Stimulated activated effector memory CD8-positive, alpha-beta T cell treated with anti-CD3 and anti-CD28 coated beads, Interleukin-12 subunit alpha, Interleukin-12 subunit beta, amount 100 ng/mL, for 72 hours (primary cell): ENCODE measurements at regions not wholly inside any gene's neighbourhood (a gene's known extent, or its start where the extent isn't known, plus 50 kb on each side); places are given as distances from the start of the nearest gene placed in this dataset.

Source experiments
- ATAC-seq: fragments of 150-1000 bp; cut with Tn5 transposase; 2 replicates; pipeline ENCODE4 v1.10.0; 2021
- DNase-seq, 2 donors: peaks; one replicate each; pipeline ENCODE4 v3.0.0; 2021 to 2022; ENCODE audit warnings: low spot score in 2 of 2
- H3K27ac Mint-ChIP-seq: one replicate; pipeline ENCODE4 v1.8.0; 2022; ENCODE audit warnings: mild to moderate bottlenecking, mixed read lengths
- H3K36me3 Mint-ChIP-seq: one replicate; pipeline ENCODE4 v1.8.0; 2022; ENCODE audit warnings: mild to moderate bottlenecking, mixed read lengths
- H3K4me1 Mint-ChIP-seq: one replicate; pipeline ENCODE4 v1.8.0; 2022; ENCODE audit warnings: mixed read lengths
- H3K4me3 Mint-ChIP-seq: one replicate; pipeline ENCODE4 v1.8.0; 2022; ENCODE audit warnings: mild to moderate bottlenecking, mixed read lengths
- H3K9me3 Mint-ChIP-seq: one replicate; pipeline ENCODE4 v1.8.0; 2022; ENCODE audit warnings: mixed read lengths

DNA sequence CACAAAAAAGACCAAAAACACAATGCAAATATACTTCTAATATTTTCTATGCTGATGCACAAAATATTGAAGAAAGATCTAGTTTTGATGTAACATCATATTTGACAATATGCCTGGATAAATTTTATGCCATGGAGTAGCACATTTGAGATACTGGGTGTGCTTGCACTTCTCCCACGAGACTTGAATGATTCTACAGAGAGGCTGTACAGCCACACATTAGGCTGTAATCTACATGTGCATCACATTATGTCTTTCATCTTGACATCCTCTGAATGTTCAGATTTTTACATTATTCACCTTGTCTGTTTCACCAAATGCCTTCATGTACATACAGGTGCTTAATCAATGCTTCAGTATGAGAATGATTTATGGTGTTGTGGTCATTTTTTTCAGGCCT, 756.4 kb upstream of the CDH7 start:
- peaks cover 11% of the 10 kb centered on the region for H3K9me3 Mint-ChIP-seq

DNA sequence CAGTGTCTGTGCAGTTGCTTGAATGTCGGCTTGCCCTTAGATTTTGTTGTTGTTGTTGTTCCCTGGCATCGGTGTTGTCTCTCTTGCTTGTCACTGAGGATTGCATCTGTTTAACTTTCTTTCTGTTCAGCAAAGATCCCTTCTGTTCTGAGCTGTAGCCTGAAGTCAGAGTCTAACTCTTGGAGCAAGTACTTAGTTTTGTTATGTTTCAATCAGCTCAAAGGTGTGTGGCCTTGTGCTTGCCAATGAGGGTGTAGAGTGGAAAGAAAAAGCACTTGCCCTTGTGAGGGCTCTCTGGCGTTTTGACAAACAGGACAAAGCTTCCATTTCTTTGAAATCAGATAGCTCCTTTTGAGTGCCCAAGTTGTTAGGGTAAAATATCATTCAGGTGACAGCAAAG, 757.1 kb upstream of the CDH7 start:
- Mint-ChIP-seq H3K4me1 (no peaks in the 10 kb centered on the region), H3K36me3 (no peaks in the 10 kb centered on the region), H3K9me3 (peaks cover 15% of the 10 kb centered on the region), H3K4me3 (no peak overlapping the region), H3K27ac (no peak overlapping the region)
- no peak for ATAC-seq
- no peak for DNase-seq

More for the DNA sequence above, 756.4 kb upstream of the CDH7 start:
- ATAC-seq (no peak), DNase-seq (no peak)
- no peak overlapping the region for H3K4me3 Mint-ChIP-seq
- no peaks in the 10 kb centered on the region for H3K36me3 Mint-ChIP-seq
- H3K27ac Mint-ChIP-seq: no peak overlapping the region
- H3K4me1 Mint-ChIP-seq: no peaks in the 10 kb centered on the region

DNA sequence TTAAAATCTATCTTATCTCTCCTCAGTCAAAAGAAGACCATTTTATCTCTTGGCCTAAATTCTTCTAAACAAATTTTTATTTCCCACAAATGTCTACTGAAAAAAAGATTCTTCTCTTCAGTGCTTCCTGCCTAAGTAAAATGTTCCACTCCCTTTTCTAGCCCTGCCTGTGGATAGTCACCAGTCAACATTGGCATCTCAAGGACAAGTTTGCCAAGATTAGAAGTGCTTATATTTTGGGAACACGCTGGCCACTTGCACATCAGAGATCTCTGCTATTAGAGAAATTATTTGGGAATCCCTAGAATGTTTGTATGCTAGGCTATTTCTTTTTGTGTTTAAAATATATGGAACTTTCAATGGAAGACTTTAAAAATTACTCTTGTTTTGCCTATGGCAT, 758.2 kb upstream of the CDH7 start:
- Mint-ChIP-seq H3K4me3 (no peak overlapping the region), H3K4me1 (no peaks in the 10 kb centered on the region), H3K9me3 (peaks cover 20% of the 10 kb centered on the region), H3K27ac (no peak overlapping the region), H3K36me3 (no peaks in the 10 kb centered on the region)
- ATAC-seq (no peak), DNase-seq (no peak)

DNA sequence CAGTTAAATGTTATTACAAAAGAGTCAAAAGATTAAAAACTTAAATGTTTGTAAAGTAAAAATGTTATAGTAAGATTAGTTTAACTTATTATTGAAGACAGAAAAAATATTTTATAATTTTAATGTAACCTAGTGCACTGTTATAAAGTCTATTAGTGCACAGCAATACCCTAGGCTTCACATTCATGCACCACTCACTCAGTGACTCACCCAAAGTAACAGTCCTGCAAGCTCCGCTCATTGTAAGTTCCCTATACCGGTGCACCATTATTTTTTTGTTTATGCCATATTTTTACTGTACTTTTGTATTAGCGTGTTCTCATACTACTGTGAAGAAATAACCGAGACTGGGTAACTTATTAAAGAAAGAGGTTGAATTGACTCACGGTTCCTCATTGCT, 759.7 kb upstream of the CDH7 start:
- Mint-ChIP-seq H3K36me3 (no peaks in the 10 kb centered on the region), H3K9me3 (peaks cover 30% of the 10 kb centered on the region), H3K4me3 (no peak overlapping the region), H3K4me1 (no peaks in the 10 kb centered on the region), H3K27ac (no peak overlapping the region)
- DNase-seq: no peak
- ATAC-seq: no peak

DNA sequence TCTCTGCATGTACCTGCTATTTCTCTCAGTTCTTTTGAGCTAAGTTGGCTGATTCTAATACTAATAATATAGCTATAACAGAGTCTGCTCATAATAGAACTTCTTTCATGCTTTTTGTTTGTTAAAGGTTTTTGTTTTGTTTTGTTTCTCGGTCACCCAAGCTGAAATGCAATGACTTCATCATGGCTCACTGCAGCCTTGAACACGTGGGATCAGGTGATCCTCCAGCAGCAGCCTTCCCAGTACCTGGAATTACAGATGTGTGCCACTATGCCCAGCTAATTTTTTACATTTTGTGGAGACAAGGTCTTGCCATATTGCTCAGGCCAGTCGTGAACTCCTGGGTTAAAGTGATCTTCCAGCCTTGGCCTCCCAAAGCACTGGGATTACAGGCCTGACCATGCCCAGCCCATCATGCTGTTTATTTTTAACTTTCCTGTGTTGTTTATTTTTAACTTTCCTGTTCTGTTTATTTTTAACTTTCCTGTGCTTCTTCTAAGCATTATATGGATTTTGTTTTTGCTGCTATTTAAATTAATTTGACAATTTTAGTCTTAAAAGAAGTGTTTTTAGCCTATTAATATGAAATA, 763.8 kb upstream of the CDH7 start:
- Mint-ChIP-seq H3K36me3 (no peaks in the 10 kb centered on the region), H3K4me1 (no peaks in the 10 kb centered on the region), H3K4me3 (no peak overlapping the region), H3K9me3 (peaks cover 27% of the 10 kb centered on the region), H3K27ac (no peak overlapping the region)
- ATAC-seq (no peak), DNase-seq (no peak)

GRCh38 chr18:64983497-64984238, 767.1 kb upstream of the CDH7 start:
- no peak overlapping the region for H3K27ac Mint-ChIP-seq
- H3K9me3 Mint-ChIP-seq: peaks cover 17% of the 10 kb centered on the region
- DNase-seq: no peak
- ATAC-seq: peak; percentile 31
- H3K4me3 Mint-ChIP-seq: no peak overlapping the region
- H3K4me1 Mint-ChIP-seq: no peaks in the 10 kb centered on the region
- no peaks in the 10 kb centered on the region for H3K36me3 Mint-ChIP-seq

- Mint-ChIP-seq H3K4me3 (no peak overlapping the region), H3K9me3 (peaks cover 15% of the 10 kb centered on the region), H3K4me1 (no peaks in the 10 kb centered on the region), H3K27ac (no peak overlapping the region), H3K36me3 (no peaks in the 10 kb centered on the region)
- DNase-seq: no peak
- ATAC-seq: no peak
Observed at GRCh38 chr18:64982414-64983055, 768.3 kb upstream of the CDH7 start.

GRCh38 chr18:64981915-64982314, 768.9 kb upstream of the CDH7 start:
- ATAC-seq: no peak
- Mint-ChIP-seq H3K9me3 (peaks cover 9% of the 10 kb centered on the region), H3K27ac (no peak overlapping the region), H3K4me3 (no peak overlapping the region), H3K36me3 (no peaks in the 10 kb centered on the region), H3K4me1 (no peaks in the 10 kb centered on the region)
- no peak for DNase-seq

DNA sequence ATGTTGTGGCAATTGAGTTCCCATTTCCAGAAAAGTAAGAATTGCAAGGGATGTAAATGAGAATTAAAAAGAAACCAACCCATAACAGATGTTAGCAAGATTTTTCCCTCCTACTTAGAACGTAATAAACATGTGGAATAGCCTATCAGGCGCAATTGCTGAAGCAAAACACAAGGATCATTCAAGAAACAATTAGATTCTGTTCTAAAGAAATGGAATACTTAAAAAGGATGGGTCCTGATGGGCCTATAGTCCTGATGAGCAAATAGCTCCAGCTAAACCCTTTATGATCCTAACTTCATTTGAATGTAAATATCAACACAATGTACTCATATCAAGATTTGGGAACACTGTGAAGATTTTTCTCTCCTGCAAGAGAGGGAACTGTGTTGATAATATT, 771.0 kb upstream of the CDH7 start:
- H3K4me1 Mint-ChIP-seq: no peaks in the 10 kb centered on the region
- ATAC-seq (no peak), DNase-seq (no peak)
- H3K27ac Mint-ChIP-seq: no peak overlapping the region
- H3K4me3 Mint-ChIP-seq: no peak overlapping the region
- no peaks in the 10 kb centered on the region for H3K36me3 Mint-ChIP-seq
- H3K9me3 Mint-ChIP-seq: peaks cover 3% of the 10 kb centered on the region

DNA sequence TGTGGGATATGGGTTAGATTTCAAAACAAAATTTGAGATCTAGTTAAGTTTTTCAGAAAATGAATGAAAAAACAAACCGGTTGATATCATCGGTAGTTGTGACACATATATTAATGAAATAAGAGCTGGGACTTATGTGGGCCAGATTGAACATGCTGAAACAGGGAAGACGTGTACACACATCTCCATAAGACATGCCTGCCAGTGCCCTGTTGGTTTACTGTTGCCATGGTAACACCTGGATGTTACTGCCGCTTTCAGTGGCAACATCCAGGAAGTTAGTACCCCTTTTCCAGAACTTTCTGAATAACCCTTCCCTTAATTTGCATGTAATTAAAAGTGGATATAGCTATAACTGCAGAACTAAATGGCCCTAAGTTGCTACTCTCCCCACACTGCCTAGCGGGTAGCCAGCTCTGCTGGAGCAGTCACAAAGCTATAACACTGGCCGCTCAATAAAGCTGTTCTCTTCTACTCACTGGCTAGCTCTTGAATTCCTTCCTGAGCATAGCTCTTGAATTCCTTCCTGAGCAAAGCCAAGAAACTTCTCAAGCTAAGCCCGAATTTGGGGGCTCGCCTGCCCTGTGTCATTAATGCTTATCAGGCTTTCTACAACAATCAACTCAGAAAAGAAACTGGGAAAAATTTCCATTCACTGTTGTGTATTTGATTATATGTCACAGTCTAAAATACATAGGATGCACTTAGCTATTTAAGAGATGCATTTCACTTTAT, 776.3 kb upstream of the CDH7 start:
- DNase-seq (no peak), ATAC-seq (no peak)
- Mint-ChIP-seq H3K9me3 (peaks cover 7% of the 10 kb centered on the region), H3K27ac (no peak overlapping the region), H3K4me1 (no peaks in the 10 kb centered on the region), H3K36me3 (no peaks in the 10 kb centered on the region), H3K4me3 (no peak overlapping the region)

- no peak overlapping the region for H3K27ac Mint-ChIP-seq
- no peak overlapping the region for H3K4me3 Mint-ChIP-seq
- H3K9me3 Mint-ChIP-seq: peaks cover 3% of the 10 kb centered on the region
- no peak for DNase-seq
- no peaks in the 10 kb centered on the region for H3K36me3 Mint-ChIP-seq
- ATAC-seq: no peak
- H3K4me1 Mint-ChIP-seq: no peaks in the 10 kb centered on the region
Observed at GRCh38 chr18:64972545-64972944, 778.3 kb upstream of the CDH7 start.

DNA sequence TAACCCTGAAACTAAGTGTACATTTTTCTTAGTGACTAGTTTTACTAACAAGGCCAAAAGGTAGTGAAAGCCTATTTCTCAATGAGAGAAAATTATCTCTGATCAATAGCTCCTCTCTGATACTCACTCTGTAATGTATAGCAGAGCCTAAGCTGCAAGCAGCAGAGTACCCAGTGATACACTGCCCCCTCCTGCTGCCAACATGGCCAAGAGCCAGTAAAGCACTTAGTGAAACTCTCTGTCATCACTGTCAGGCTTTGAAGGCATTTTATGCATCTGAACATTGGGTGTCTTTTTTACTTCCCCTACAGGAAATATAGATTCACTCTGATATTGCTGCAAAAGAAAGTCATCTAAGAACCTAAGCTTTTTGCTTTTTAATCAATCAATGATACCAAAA, 784.1 kb upstream of the CDH7 start:
- Mint-ChIP-seq H3K4me1 (no peaks in the 10 kb centered on the region), H3K9me3 (peaks cover 9% of the 10 kb centered on the region), H3K36me3 (no peaks in the 10 kb centered on the region), H3K27ac (no peak overlapping the region), H3K4me3 (no peak overlapping the region)
- DNase-seq: no peak
- no peak for ATAC-seq

DNA sequence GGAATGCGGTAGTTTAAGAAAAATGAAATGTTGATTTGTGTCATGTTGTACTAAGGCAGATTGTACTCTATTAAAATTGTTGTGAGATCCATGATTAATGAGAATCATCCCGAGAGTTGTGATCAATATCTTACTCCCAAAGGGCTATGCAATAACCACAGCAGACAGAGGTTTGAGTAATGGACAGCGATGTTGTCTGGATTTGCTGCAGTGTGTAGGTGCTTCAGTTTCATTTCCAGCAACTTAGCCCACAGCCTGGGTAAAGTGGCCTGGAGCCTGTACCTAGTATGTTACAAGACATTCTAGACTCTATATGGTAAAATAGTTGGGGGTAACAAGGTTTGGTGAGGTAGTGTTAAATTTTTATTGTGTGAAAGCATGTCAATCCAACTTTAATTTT, 794.3 kb upstream of the CDH7 start:
- ATAC-seq: no peak
- Mint-ChIP-seq H3K4me1 (no peaks in the 10 kb centered on the region), H3K9me3 (peaks cover 21% of the 10 kb centered on the region), H3K27ac (no peak overlapping the region), H3K4me3 (no peak overlapping the region), H3K36me3 (no peaks in the 10 kb centered on the region)
- DNase-seq: no peak

GRCh38 chr18:64949885-64950284, 800.9 kb upstream of the CDH7 start:
- Mint-ChIP-seq H3K9me3 (peaks cover 27% of the 10 kb centered on the region), H3K4me3 (no peak overlapping the region), H3K36me3 (no peaks in the 10 kb centered on the region), H3K4me1 (no peaks in the 10 kb centered on the region), H3K27ac (no peak overlapping the region)
- ATAC-seq (no peak), DNase-seq (no peak)

DNA sequence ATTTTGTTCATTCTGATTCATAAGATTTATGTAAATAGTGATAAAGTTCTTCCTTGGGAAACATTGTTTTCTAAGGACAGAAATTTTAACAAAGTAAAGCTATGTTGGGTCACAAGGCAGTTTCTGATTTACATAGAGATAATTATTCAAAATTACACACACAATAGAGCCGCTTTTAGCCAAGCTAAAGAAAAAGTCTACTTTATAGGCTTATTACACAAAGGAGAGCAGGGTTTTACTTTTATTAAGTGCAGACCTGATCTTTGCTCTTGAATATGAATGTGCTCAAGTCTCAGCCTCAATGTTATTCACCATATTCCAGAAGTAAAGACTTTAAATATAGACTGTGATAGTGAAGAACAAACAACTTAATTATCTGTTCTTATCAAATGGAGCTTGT, 787.8 kb upstream of the LINC00305 start:
- DNase-seq (no peak), ATAC-seq (no peak)
- H3K27ac Mint-ChIP-seq: no peak overlapping the region
- no peaks in the 10 kb centered on the region for H3K36me3 Mint-ChIP-seq
- no peaks in the 10 kb centered on the region for H3K4me1 Mint-ChIP-seq
- H3K9me3 Mint-ChIP-seq: peaks cover 5% of the 10 kb centered on the region
- H3K4me3 Mint-ChIP-seq: no peak overlapping the region

- no peak for DNase-seq
- H3K9me3 Mint-ChIP-seq: peaks cover 4% of the 10 kb centered on the region
- ATAC-seq: no peak
- no peak overlapping the region for H3K4me3 Mint-ChIP-seq
- no peaks in the 10 kb centered on the region for H3K4me1 Mint-ChIP-seq
- H3K36me3 Mint-ChIP-seq: no peaks in the 10 kb centered on the region
- no peak overlapping the region for H3K27ac Mint-ChIP-seq
Observed at GRCh38 chr18:64929036-64929435, 780.1 kb upstream of the LINC00305 start.
